CD4-positive, alpha-beta T cell treated with Interleukin-21 for 1 hour (primary cell): ENCODE measurements at regions not wholly inside any gene's neighbourhood (a gene's known extent, or its start where the extent isn't known, plus 50 kb on each side); places are given as distances from the start of the nearest gene placed in this dataset.
"Not testable (repeated sequence)": the region's sequence is repeated elsewhere in the genome, so short reads cannot be mapped to it uniquely, and the experiment has no call there.

Source experiments
- DNase-seq: peaks from one replicate; pipeline ENCODE4 v3.0.0-alpha.2; 2020

GRCh38 chr22:22759371-22759770, 115.0 kb downstream of the GGTLC2 start:
- peak; percentile 31 for DNase-seq

- DNase-seq: no peak
Observed at GRCh38 chr22:22759889-22760546, 115.6 kb downstream of the GGTLC2 start.

- no peak for DNase-seq
Observed at GRCh38 chr22:22761606-22761962, 117.2 kb downstream of the GGTLC2 start.

GRCh38 chr22:22761963-22762772, 117.8 kb downstream of the GGTLC2 start:
- no peak for DNase-seq

GRCh38 chr22:22763512-22763911, 119.1 kb downstream of the GGTLC2 start:
- DNase-seq: no peak

GRCh38 chr22:22764085-22764484, 119.7 kb downstream of the GGTLC2 start:
- DNase-seq: no peak

GRCh38 chr22:22767876-22768602, 119.6 kb upstream of the IGLL5 start:
- no peak for DNase-seq

- DNase-seq: no peak
Observed at GRCh38 chr22:22768885-22769284, 118.7 kb upstream of the IGLL5 start.

GRCh38 chr22:22769434-22770279, 118.0 kb upstream of the IGLL5 start:
- no peak for DNase-seq

- peak; percentile 56 for DNase-seq
Observed at GRCh38 chr22:22770280-22770871, 117.2 kb upstream of the IGLL5 start.

- no peak for DNase-seq
Observed at GRCh38 chr22:22770881-22771280, 116.7 kb upstream of the IGLL5 start.

GRCh38 chr22:22771696-22772377, 115.8 kb upstream of the IGLL5 start:
- no peak for DNase-seq

GRCh38 chr22:22772396-22772795, 115.2 kb upstream of the IGLL5 start:
- DNase-seq: no peak

GRCh38 chr22:22772883-22773282, 114.7 kb upstream of the IGLL5 start:
- DNase-seq: no peak

- DNase-seq: no peak
Observed at GRCh38 chr22:22773427-22773826, 114.2 kb upstream of the IGLL5 start.

GRCh38 chr22:22773979-22774604, 113.5 kb upstream of the IGLL5 start:
- no peak for DNase-seq

GRCh38 chr22:22774762-22775161, 112.9 kb upstream of the IGLL5 start:
- not testable (repeated sequence) for DNase-seq

GRCh38 chr22:22776121-22776520, 111.5 kb upstream of the IGLL5 start:
- no peak for DNase-seq

- no peak for DNase-seq
Observed at GRCh38 chr22:22779213-22779612, 108.4 kb upstream of the IGLL5 start.

- no peak for DNase-seq
Observed at GRCh38 chr22:22783575-22783974, 104.0 kb upstream of the IGLL5 start.
